Activated CD4-positive, alpha-beta T cell treated with anti-CD3 and anti-CD28 coated beads for 24 hours (primary cell): ENCODE measurements at regions not wholly inside any gene's neighbourhood (a gene's known extent, or its start where the extent isn't known, plus 50 kb on each side); places are given as distances from the start of the nearest gene placed in this dataset.

Experiments
- DNase-seq, 2 donors: peaks; one replicate each; pipeline ENCODE4 v3.0.0-alpha.2; 2020; ENCODE audit warnings: low read depth in 2 of 2

DNA sequence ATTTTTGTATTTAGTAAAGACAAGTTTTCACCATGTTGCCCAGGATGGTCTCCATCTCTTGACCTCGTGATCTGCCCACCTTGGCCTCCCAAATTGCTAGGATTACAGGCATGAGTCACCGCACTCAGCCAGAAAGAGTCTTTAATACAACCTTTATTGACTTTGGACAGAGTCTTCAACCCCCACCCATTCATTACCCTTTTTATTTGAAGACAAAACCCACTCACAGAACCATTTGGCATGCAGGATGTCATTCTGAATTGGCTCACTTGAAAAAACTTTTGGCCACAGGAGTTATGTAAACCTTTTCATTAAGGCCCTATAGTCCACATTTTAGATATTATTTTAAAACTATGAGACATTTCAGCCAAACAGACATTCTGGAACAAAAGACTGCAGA lies 217.9 kb upstream of the RND3 start:
- DNase-seq = no peak

DNA sequence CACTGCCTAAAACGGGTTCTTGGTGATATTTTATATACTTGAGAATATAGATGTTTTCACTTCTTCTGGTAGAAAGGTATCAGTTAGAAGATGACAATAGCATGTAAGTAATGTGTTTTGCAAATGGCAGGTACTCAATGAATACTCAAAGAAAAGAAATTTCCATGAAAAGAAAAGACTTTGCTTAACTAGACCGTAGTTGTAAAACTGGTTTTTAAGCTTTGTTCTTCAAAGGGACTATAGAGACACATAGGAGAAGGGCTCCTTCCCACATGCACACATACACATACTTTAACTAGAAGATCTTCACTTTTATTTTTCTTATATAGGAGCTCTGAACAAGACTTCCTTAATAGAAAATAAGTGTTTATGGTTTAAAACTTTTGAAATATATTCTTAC lies 215.3 kb upstream of the RND3 start:
- DNase-seq = no peak

DNA sequence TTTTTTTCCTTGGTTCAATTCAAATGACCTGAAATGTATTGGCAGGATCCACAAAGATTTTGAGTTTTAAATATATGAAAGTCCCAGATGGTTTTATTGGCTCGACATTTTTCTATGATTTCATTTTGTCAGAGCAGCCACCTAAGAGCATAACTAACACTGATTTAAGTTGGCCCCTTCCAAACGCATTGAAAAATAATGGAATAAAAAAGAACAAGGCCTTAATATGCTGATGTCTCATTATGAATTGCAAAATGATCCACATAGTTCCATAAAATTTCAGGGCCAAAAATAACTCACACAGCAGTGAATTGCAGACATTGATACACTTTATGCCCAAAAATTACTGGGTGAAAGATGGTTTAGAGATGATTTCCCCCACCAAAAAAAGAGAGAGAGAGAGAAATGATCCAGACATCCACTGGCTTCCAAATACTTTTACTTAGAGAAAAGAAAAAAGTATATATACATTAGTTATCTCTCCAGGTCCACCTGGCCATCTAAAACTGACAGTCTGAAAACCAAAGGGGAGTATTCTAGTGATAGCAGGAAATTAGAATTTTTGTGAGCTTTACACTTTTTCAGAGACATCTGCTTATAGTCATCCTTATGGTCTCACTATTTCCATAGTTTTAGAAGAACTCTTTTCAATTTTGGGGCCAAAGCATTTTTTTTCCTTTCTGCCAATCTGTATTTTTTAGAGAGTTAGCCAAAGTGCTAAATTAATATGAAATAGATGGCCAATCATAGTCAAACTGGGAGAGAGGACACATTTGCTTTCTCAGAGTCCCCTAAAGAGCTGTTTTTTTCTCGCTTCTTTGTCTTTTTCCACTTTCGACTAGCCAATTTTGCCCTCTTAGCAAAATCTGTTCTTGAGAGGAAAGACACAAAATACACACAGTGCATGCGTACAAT lies 213.5 kb upstream of the RND3 start:
- DNase-seq = no peak

DNA sequence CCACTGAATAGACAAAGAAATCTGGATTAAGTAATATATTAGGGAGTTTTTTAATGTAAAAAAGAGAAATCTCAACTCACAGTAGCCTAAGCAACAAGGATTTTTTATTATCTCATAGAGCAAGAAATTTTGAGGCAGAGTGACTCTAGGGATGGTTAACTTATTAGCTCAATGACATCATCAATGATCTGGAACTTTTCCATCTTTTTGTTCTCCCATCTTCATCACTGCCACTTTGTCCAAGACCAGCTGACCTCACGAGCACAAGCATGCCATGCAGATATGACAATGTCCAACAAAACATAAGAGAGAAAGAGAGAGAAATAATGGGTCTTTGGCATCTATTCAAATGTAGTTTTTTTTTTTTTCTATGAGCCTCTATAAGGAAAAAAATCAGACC lies 211.8 kb upstream of the RND3 start:
- DNase-seq = no peak

DNA sequence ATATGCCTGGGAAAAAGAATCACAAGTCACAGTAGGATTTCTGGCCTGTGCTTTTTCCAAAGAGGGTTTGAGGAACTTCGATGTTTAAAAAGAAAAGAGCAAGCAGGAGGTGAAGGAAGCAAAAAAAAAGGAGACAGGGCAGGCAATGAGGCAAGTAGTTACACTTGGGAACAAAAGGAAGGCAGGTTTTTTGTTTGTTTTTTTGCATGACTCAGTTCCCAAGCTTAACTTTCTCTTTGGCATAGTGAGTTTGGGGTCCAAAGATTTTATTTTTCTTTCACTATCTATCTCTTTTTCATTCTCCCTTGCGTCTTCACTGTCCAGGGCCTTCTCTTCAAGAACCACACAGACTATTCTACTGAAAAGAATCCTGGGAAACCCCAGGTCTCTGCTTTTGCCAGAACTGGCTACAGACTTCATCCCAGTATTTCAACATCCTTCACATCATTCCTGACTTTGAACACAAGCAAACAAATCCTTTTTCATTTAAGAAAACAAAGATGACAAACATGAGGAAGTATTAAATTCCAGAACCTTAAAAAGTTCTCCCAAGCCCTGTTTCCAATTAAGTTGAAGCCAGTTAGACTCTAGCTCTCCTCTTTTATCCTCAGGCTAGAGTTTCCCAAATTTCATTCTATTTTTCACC lies 210.7 kb upstream of the RND3 start:
- no peak for DNase-seq

DNA sequence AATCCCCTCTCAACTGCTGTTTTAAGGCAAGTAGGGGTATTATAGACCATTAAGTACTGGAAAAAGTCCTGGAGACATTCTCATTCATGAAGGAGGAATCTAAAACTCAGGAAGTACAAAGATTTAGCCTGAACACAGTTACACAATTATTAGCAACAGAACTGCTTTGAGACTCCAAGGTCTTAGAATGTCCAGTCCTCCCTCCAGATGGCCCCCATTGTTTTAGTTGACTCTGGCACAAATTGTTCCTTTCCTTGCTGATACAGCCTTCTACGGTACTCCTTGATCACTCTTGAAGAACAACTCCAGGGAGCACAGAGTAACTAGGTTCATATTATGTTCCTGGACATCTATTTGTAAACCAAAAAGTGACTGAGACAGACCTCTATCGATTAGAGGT lies 210.1 kb upstream of the RND3 start:
- DNase-seq = no peak

DNA sequence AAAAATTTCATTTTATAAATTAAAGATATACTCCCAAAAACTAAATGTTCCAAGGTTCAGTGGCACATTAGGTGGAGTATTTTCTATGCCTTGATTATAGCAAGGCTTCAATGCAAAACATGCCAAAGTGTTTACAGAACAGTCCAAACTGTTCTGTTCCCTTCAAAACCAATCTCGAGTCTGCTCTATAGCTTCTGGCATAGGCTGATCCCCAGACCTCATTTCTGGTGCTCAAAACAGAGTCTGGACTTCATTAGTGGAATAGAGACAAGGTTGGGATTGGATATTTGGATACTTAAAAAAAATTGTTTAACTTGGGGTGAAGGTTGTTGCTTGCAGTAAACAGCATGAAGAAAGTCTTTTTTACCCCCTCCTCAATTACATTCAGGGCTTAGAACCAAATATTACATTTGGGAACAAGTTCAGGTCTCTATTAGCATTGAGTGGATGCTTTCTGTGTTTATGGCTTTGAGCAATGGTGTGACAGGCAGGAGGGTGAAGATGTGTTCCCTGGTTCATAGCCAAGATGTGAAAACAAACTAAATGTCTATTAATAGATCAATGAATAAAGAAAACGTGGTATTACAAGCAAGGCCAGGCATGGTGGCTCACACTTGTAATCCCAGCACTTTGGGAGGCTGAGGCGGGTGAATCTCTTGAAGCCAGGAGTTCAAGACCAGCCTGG lies 208.1 kb upstream of the RND3 start:
- no peak for DNase-seq

DNA sequence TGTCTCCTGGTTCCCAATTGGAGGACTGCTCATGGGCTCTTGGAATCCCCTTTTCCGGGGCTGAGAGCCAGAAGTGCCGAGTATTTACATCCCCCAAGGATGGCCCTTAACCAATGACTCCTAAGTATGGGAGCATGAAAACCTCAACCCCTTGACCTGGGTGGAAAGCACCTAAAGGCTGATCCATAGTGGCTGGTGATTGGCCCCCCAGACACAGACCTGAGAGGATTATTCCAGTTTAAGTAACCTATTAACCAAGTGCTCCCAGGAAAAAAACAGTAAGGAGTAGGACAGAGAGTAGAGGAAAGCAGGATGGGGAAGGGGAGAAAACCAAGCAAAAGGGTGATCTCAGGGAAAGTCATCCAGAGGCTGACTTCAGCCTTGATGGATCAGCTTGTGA lies 206.1 kb upstream of the RND3 start:
- DNase-seq = no peak

DNA sequence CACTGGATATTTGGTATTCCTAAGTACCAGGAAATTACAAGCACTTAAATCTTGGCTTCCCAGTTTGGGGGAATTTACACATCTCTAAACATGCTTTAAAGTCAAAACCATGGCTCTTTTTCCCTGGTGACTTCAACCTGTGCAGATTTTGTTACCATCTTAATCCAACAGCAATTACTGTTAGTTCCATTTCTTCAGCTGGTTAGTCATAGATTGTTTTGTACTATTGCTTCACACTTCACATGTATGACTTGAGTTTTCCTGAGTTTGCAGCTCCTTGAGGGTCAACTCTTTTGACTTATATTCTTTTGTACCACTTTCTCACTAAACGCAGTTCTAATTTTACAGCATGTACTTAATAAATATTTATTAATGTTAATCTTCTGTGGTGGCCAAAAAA lies 203.4 kb upstream of the RND3 start:
- no peak for DNase-seq

DNA sequence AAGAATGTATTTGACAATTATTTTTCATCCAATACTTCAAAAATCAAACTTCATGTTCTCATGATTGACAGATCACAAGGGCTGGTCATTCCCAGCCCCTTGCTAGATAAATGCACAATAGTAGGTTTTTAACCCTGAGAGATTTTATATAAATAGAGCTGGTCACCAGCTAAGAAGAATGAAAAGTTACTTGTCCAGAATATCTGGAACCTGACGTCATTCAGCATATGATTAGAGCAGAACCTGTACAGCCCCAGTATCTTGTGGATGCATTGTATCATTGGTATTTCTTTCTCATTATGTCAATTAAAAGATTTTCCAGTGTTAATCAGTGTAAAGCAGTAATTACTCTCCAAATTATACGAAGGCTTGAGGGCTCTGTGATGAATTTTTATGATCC lies 202.8 kb upstream of the RND3 start:
- DNase-seq = no peak

DNA sequence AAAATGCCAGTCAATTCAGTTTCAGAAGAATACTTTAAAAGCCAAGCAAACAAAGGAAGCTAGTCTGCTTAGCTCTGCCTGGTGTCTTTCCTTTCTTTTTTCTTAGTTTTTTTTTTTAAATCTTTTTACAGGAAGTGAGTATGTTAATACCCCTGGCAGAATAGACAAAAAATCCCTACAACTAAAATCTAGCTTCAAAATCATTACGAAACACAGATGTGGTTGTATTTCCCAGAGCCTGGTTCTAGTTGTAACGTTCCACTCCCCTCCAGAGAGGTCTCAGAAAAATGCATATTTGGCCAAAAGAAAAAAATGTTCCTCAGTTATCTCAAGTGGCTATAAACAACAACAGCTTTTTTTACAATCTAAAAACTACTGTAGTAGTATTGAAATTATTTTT lies 202.1 kb upstream of the RND3 start:
- DNase-seq = no peak

DNA sequence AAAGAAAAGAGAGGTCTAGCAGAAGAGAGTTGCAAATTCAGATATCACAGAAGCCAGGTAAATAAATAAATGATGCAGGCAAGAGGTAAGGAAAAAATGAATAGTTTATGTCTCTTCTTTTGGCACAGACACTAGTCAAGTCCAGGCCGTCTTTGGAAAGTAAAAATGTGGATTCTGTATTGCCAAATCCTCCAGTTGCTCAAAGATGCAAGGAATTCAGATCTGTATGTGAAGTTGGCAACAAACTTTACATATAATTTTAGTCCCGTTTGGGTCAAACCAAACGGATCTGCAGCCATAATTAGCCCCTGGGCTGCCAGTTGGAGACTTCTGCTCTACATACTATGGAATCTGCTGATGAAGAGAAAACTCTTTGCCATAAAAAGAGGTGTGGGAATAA lies 200.5 kb upstream of the RND3 start:
- DNase-seq = no peak

DNA sequence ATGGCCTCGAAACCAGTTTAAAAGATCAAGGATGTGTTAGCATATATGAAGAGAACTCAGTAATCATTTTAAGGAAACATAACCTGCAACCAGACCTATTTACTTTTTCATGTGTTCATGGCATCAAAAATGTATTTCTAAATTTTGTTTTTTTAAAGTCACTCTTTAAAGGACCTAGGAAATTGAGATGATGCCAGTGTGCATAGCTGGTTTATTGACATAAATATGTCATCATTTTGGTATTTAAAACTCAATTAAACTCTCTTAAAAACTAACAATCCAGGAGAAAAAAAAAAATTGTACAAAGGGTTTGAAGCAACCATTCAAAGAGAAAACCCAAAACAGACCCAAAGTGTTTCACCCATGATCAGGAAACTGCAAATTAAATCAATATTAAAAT lies 198.9 kb upstream of the RND3 start:
- DNase-seq = no peak

DNA sequence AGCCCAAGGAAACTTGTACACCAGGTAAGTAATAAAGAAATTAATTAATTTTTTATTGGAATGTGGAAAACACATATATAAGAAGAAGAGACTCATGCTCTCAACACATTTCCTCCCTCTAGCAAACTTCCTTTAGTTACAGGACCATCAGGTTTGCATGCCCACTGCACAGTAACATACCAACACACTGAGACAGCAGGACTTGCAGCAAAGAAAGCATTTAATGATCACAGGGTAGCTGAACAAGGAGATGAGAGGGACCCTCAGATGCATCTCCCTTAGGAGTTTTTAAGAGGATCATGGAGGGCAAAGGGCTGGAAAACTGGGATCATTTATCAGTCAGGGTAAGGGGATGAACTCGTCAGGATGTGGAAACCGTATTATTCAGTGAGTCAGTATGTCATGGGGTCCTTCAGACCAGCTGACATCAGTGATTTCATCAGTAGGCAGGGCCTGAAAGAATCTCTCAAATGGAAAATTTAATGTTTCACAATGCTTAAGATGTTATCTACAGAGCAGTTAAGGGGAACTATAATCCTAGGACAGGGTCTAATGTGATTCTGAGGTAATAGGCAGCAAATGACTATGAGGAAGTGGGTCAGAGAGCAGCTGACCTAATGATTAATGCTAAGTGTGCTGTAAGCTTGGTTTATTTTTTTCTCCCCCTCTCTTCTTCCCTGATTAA lies 193.8 kb upstream of the RND3 start:
- DNase-seq = no peak

DNA sequence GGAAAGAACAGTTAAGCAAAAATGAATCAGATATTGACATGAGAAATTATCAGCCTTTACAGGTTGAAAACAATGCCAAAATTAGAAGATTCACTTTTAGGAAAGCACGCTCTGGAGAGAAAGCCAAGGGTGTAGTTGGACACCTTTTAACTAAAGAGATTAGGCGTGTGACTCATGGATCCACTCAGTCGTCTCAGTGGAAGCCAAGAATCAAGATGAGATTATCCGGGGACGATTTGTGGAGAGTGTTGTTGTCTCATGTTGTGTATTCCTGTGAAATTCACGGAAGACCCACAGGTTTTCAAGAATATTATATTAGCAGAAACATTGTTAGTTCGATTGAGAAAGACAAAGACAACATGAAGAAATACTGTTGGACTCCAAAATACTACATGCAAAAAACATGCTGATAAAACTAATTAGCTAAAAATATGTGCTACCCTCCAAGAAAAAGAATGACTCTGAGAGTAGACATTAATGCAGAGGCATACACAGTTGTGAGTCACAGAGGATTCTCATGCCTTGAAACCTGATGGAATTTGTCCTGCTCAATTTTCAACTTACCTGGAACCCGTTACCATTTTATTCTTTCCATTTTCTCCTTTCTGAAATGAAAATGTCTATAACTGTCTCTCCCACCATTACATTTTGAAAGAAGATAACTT lies 192.1 kb upstream of the RND3 start:
- DNase-seq = no peak

DNA sequence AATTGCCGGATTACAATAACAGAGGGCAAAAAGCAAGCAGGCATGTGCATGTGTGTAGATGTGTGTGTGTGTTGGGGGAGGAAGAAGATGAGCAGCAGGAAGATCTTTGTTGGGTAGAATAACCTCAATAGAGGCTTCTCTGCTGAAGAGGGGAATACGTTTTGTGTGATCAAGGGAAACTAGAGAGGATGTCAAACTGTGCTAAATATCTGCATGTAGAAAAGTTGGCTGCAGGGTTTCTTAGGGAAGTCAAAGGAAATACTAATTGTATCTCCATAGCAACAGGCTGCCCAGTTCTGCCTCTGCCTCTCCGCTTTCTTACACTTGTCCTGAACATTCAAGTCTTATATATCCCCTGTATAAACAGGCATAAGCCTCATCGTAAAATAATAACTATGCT lies 190.1 kb upstream of the RND3 start:
- no peak for DNase-seq

DNA sequence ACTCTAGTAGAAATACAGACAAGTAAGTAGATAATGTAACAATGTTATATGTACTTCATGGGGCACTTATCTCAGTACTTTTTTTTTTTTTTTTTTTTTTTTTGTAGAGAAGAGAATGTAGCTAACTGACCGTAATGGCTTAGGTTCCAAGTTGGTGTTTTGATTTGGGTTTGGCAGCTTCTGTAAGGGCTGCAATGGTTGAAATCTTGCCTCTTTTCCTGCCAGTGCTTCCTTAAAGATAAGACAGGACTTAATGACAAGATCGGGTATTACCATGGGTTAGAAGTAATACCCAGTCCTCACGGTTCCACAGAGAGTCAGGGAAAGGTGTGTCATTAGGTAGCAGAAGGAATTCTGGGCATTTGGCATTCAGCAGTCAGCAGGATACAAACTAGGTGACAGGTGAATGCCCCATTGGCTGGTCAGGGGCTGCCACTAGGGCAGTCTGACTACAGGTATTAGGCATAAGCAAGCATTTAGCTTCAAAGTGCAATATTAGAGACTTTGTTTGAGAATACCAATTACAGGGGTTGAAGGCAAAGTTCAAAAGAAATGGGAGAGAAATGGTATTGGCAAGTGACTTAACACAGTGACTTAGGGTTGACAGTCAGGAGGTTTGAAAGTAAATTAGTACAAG lies 189.4 kb upstream of the RND3 start:
- DNase-seq = no peak

DNA sequence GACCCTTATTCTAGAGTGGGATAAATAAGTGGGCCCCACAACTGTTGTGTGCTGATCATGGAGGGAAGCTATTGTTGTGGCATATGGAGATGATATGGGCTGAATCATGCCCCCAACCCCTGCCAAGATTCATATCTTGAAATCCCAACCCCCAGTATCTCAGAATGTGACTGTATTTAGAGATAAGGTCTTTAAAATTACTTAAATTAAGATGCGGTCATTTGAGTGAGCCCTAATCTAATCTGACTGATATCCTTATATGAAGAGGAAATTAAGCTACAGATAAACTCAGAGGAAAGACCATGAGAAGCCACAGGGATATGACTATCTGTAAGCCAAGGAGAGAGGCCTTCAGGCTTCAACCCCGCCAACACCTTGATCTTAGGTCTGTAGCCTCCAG lies 188.3 kb upstream of the RND3 start:
- DNase-seq = no peak

DNA sequence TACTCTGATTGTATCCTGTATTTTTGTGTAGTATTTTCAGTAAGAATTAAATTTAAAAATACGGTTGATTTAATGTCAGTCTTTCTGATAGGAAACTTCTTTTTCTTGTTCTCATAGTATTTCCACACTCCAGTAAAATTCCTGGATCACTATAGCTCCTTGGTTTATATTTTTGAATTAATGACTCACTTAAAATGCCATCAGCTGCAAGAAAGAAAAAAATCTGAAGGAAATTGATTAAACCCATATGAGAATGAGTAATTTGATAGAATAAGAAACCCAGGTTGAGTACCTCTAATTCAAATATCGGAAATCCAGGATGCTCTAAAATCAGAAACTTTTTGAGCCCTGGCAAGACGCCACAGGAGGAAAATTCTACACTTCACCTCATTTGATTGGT lies 186.8 kb upstream of the RND3 start:
- DNase-seq = no peak

DNA sequence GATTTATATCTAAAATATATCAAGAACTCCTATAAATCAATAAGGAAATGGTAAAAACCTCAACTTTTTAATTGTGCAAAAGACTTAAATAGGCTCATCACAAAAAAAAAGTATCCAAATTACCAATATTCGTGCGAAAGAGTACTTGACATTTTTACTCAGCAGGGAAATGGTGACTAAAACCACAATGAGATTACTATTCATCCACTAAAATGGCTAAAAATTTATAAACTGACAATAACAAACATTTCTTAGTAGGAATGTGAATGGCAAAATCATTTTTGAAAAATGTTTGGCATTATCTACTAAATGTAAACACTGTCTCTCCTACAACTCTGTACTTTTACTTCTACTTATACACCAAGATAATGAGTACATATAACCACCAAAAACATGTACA lies 184.8 kb upstream of the RND3 start:
- DNase-seq = no peak

DNA sequence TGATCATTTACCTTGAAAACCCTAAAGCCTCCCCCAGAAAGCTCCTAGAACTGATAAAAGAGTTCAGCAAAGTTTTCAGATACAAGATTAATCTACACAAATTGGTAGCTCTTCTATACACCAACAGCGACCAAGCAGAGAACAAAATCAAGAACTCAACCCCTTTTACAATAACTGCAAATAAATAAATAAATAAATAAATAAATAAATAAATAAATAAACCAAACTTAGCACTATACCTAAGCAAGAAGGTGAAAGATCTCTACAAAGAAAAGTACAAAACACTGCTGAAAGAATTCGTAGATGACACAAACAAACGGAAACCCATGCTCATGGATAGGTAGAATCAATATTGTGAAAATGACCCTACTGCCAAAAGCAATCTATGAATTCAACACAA lies 182.0 kb upstream of the RND3 start:
- no peak for DNase-seq
